Activated CD4-positive, alpha-beta memory T cell treated with anti-CD3 and anti-CD28 coated beads for 36 hours (primary cell): ENCODE measurements at regions not wholly inside any gene's neighbourhood (a gene's known extent, or its start where the extent isn't known, plus 50 kb on each side); places are given as distances from the start of the nearest gene placed in this dataset.
"Not testable (repeated sequence)": the region's sequence is repeated elsewhere in the genome, so short reads cannot be mapped to it uniquely, and the experiment has no call there.

Experiments used
- CTCF ChIA-PET: fragments of 350-600 bp; sonication (Branson Sonifier 250); formaldehyde crosslinking; loops from one replicate; lab custom pipeline; 2021; ENCODE audit warnings: antibody characterized with exemption, inconsistent platforms; lab: Charles Lee
- POLR2A ChIA-PET: fragments of 350-600 bp; sonication (Branson Sonifier 250); formaldehyde crosslinking; loops from one replicate; lab custom pipeline; 2021; ENCODE audit warnings: antibody characterized with exemption; lab: Charles Lee
- DNase-seq: peaks from one replicate; pipeline ENCODE4 v3.0.0-alpha.2; 2020
- H3K27ac Mint-ChIP-seq: one replicate; pipeline ENCODE4 v1.8.0; 2021; ENCODE audit warnings: mixed read lengths
- H3K27me3 Mint-ChIP-seq: one replicate; pipeline ENCODE4 v1.8.0; 2021; ENCODE audit warnings: mixed read lengths
- H3K36me3 Mint-ChIP-seq: one replicate; pipeline ENCODE4 v1.8.0; 2021; ENCODE audit warnings: mixed read lengths
- H3K4me1 Mint-ChIP-seq: one replicate; pipeline ENCODE4 v1.8.0; 2021; ENCODE audit warnings: low read depth, mixed read lengths
- H3K4me3 Mint-ChIP-seq: one replicate; pipeline ENCODE4 v1.8.0; 2021; ENCODE audit warnings: mild to moderate bottlenecking, mixed read lengths
- H3K9me3 Mint-ChIP-seq: one replicate; pipeline ENCODE4 v1.8.0; 2021; ENCODE audit warnings: mixed read lengths
- intact Hi-C: fragments of 100-400 bp; cut with micrococcal nuclease; formaldehyde crosslinking; loops from one replicate; pipeline ENCODE4 v1.15.1; 2023

DNA sequence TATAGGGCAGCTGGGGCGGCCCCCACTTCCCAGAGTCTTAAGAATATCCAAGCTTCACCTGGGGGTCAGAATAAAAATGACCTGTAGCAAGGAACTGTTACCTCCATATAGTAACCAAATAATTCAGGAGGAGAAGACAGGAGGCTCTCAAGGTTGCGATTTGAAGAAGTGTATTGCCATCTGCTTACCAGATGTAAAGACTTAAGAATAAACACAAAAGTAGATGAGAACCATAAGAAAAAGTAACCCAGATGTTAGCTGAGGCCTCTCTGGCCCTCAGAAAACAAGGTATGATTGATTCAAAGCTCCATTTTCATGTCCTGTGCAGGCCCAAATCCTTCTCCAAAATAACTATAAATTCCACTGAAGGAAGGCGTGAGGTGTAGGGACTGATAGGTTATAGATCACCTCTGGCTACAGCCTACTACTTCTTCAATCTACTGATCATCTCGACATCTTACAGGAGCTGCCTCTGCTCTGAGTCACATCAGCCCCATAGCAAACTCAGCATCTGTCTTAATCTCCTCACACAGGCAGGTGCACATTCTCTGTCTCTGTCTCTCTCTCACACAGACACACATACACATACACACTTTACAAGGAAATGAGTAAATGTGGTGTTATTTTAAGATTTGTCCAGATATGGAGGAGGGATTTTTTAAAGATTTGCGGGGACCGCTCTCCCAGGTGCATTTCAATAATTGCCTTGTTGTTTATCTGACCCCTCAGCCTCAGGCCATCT, 193.9 kb upstream of the EDNRA start:
- intact Hi-C loops, result no loop called here
- Mint-ChIP-seq H3K4me1 (no peaks in the 10 kb centered on the region), H3K27me3 (no peaks in the 10 kb centered on the region), H3K4me3 (no peak overlapping the region), H3K9me3 (no peaks in the 10 kb centered on the region), H3K27ac (no peak overlapping the region), H3K36me3 (no peaks in the 10 kb centered on the region)
- no peak for DNase-seq
- CTCF ChIA-PET, result no interaction called here
- POLR2A ChIA-PET, result no interaction called here

DNA sequence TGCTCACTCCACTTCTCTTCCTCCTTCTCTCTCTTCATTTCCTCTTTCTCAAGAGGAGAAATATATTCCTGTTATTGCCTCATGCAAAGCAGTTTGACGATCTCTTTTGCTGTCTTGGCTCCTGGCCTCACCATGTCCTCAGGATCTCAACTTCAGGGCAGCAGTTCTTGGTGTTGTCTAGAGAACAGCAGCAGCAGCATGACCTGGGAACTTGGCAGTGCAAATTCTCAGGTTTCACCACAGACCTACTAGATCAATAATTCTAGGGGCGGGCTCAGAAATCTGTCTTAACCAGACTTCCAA, 193.4 kb upstream of the EDNRA start:
- Mint-ChIP-seq H3K27me3 (no peaks in the 10 kb centered on the region), H3K4me3 (no peak overlapping the region), H3K27ac (no peak overlapping the region), H3K9me3 (no peaks in the 10 kb centered on the region), H3K4me1 (no peaks in the 10 kb centered on the region), H3K36me3 (no peaks in the 10 kb centered on the region)
- ChIA-PET POLR2A (no interaction called here), CTCF (no interaction called here)
- DNase-seq, result no peak
- intact Hi-C loops, result no loop called here

DNA sequence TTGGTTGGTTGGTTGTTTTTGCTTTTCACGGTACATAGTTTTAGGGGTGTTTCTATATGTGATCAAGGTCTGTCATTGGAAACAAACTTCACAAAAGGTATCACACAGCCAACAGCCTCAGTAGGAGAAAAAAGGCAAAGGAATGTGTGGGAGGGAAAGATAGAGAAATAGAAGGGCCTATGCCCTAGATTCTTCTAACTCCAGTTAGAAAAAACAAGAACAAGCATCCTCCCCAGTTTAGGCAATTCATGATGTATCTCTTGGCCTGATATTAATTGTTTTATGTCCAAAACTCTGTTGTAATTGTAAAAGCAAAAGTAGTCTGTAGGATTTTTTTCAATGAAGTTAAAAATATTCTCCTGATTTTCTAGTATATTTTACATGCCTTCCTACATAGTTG, 192.4 kb upstream of the EDNRA start:
- DNase-seq, result no peak
- intact Hi-C loops, result no loop called here
- POLR2A ChIA-PET, result no interaction called here
- no peaks in the 10 kb centered on the region for H3K36me3 Mint-ChIP-seq
- H3K9me3 Mint-ChIP-seq, result no peaks in the 10 kb centered on the region
- no peak overlapping the region for H3K4me3 Mint-ChIP-seq
- no peaks in the 10 kb centered on the region for H3K27me3 Mint-ChIP-seq
- CTCF ChIA-PET, result no interaction called here
- no peak overlapping the region for H3K27ac Mint-ChIP-seq
- H3K4me1 Mint-ChIP-seq, result no peaks in the 10 kb centered on the region

DNA sequence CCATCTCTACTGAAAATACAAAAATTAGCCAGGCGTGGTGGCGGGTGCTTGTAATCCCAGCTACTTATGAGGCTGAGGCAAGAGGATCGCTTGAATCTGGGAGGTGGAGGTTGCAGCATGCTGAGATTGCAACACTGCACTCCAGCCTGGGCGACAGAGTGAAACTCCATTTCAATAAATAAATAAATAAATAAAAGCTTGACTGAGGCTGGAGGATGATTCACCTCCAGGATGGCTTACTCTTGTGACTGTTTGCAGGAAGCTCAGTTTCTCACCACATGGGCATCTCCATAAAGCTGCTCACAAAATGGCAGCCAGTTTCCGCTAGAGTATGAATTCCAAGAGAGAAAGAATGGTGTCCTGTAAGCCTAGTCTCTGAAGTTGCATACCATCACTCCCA, 191.7 kb upstream of the EDNRA start:
- Mint-ChIP-seq H3K27ac (no peak overlapping the region), H3K4me3 (no peak overlapping the region), H3K36me3 (no peaks in the 10 kb centered on the region), H3K27me3 (no peaks in the 10 kb centered on the region), H3K9me3 (no peaks in the 10 kb centered on the region), H3K4me1 (no peaks in the 10 kb centered on the region)
- intact Hi-C loops, result no loop called here
- POLR2A ChIA-PET, result no interaction called here
- no peak for DNase-seq
- CTCF ChIA-PET, result interaction anchor here (0.7 kb wide), 1 partner anchor 280 kb away, joined by 3 read pairs; no protein-coding TSS in a partner anchor

DNA sequence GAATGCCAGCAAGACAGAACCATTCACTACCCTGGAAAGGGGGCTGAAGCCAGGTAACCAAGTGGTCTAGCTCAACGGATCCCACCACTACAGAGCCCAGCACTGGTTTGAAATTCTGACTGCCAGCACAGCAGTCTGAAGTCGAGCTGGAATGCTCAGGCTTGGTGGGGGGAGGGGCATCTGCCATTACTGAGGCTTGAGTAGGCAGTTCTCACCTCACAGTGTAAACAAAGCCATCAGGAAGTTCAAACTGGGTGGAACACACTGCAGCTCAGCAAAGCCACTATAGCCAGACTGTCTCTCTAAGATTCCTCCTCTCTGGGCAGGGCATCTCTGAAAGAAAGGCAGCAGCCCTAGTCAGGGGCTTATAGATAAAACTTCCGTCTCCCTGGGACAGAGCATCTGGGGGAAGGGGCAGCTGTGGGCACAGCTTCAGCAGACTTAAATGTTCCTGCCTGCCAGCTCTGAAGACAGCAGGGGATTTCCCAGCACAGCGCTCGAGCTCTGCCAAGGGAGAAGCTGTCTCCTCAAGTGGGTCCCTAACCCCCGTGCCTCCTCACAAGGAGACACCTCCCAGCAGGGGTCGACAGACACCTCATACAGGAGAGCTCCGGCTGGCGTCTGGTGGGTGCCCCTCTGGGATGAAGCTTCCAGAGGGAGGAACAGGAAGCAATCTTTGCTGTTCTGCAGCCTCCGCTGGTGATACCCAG, 188.1 kb upstream of the EDNRA start:
- H3K4me3 Mint-ChIP-seq, CTCF ChIA-PET, DNase-seq, H3K36me3 Mint-ChIP-seq, H3K4me1 Mint-ChIP-seq, POLR2A ChIA-PET, intact Hi-C loops, H3K27me3 Mint-ChIP-seq, H3K27ac Mint-ChIP-seq: not testable (repeated sequence)
- H3K9me3 Mint-ChIP-seq, result peaks cover 13% of the 10 kb centered on the region

DNA sequence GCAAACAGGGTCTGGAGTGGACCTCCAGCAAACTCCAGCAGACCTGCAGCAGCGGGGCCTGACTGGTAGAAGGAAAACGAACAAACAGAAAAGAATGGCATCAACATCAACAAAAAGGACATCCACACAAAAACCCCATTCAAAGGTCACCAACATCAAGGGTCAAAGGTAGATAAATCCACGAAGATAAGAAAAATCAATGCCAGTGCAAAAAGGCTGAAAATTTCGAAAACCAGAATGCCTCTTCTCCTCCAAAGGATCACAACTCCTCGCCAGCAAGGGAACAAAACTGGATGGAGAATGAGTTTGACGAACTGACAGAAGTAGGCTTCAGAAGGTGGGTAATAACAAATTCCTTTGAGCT, 187.6 kb upstream of the EDNRA start:
- POLR2A ChIA-PET, H3K4me3 Mint-ChIP-seq, H3K27ac Mint-ChIP-seq, DNase-seq, CTCF ChIA-PET, H3K4me1 Mint-ChIP-seq, H3K27me3 Mint-ChIP-seq, intact Hi-C loops, H3K36me3 Mint-ChIP-seq: not testable (repeated sequence)
- H3K9me3 Mint-ChIP-seq, result peaks cover 13% of the 10 kb centered on the region

DNA sequence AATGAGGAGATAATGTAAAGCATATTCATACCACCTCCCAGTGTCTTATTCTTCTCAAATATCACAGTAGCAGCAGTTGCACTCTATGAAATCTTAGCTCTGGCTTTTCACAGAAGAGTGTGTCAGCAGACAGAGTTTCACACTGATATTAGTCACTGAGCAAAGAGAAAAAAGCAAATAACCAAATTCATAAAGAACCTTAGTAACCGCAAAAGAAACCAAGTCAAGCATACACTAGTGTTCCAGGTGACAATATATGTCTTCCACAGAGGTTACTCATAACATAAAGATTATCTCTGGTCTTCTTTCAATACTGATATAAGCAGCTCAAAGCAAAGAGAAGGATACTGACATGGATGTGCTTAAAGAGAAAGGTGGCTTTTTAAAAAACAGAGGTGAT, 181.7 kb upstream of the EDNRA start:
- CTCF ChIA-PET, result no interaction called here
- Mint-ChIP-seq H3K4me3 (no peak overlapping the region), H3K36me3 (no peaks in the 10 kb centered on the region), H3K27ac (no peak overlapping the region), H3K9me3 (peaks cover 13% of the 10 kb centered on the region), H3K27me3 (no peaks in the 10 kb centered on the region), H3K4me1 (no peaks in the 10 kb centered on the region)
- intact Hi-C loops, result no loop called here
- POLR2A ChIA-PET, result no interaction called here
- DNase-seq, result no peak

DNA sequence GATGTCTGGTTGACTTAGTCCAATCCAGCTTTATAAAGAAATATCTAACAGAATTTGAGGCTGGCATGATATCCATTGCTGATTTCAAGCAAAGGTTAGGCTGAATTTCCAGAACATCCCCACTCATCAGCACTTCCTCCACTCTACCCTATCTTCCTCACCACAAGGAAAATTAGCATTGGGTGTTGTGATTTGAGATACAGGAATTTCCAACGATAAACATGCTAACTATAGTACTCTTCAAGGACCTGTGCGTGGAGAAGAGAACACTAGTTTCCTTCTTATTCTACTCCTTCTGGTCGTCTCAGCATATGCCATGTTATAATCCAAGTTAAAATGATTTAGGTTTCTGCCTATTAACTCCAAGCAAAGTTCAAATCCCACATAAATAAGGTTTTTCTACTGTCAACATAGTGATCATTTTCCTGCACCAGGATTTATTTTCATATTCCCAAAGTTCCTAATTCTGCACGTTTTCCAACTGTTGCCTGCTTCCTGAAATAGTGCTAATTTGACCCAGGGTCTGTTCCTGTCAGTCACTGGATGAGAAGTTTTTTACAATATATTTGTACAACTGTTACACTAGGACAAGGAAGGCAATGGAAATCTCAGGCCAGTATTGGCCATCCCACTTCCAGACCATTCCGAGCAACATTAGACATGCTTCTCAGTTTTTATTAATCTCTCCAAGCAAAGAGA, 177.6 kb upstream of the EDNRA start:
- Mint-ChIP-seq H3K4me1 (no peaks in the 10 kb centered on the region), H3K9me3 (no peaks in the 10 kb centered on the region), H3K27ac (no peak overlapping the region), H3K36me3 (no peaks in the 10 kb centered on the region), H3K4me3 (no peak overlapping the region), H3K27me3 (no peaks in the 10 kb centered on the region)
- intact Hi-C loops, result no loop called here
- CTCF ChIA-PET, result no interaction called here
- DNase-seq, result no peak
- POLR2A ChIA-PET, result no interaction called here

DNA sequence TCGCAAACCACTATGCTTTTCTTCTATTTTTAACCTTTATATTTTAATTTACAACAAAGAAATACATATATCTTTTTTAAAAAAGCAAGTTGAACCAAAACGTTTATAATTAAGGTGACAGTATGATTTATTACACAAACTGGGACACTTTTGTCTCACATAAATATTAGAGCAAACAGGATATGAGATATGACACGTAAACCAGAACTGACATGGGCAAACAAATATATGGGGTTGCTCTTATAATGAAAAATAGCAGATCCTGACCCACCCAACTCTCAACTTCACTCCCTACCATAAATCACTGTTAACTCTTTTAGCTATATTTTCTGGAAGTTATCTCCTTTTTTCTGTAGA, 177.0 kb upstream of the EDNRA start:
- no peaks in the 10 kb centered on the region for H3K36me3 Mint-ChIP-seq
- intact Hi-C loops, result no loop called here
- ChIA-PET POLR2A (no interaction called here), CTCF (no interaction called here)
- H3K4me3 Mint-ChIP-seq, result no peak overlapping the region
- no peaks in the 10 kb centered on the region for H3K4me1 Mint-ChIP-seq
- no peaks in the 10 kb centered on the region for H3K9me3 Mint-ChIP-seq
- no peak for DNase-seq
- no peak overlapping the region for H3K27ac Mint-ChIP-seq
- no peaks in the 10 kb centered on the region for H3K27me3 Mint-ChIP-seq

DNA sequence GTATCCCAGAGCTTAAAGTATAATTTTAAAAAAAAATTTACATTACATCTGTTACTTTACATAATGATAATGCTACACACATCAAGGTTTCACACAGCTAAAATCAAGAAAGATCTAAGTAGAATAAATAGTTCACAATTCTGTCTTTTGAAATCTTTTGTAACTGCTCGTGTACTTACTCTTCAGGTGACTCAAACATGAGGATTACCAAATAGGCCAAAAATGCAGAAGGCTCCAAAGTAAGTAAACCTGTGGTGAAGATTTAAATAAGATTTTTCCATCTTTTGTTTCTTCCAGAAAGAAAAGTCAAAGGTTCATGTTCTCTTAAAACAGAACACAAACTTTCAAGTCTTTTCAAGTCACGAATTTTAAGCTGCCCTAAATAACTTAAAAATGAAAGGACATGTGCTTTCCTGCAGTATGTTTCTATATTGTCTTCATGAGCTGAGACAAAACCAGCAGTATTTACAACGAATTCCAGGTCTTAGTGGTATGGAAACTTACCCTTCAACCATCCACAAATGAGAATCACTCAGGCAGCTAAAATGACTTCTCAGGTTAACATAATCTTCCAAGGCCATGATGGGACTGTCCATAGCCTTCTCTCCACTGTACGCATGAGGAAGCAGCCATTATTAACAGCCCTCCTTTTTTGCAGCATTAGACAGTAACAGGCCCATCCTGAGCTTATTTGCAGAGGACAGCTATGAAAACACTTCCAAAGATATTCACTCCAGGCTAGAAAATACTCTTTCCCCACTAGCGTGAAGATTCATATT, 172.8 kb upstream of the EDNRA start:
- H3K4me1 Mint-ChIP-seq, result no peaks in the 10 kb centered on the region
- H3K27me3 Mint-ChIP-seq, result no peaks in the 10 kb centered on the region
- no peaks in the 10 kb centered on the region for H3K9me3 Mint-ChIP-seq
- no peaks in the 10 kb centered on the region for H3K36me3 Mint-ChIP-seq
- DNase-seq, result no peak
- ChIA-PET POLR2A (no interaction called here), CTCF (no interaction called here)
- intact Hi-C loops, result no loop called here
- H3K27ac Mint-ChIP-seq, result no peak overlapping the region
- H3K4me3 Mint-ChIP-seq, result no peak overlapping the region

DNA sequence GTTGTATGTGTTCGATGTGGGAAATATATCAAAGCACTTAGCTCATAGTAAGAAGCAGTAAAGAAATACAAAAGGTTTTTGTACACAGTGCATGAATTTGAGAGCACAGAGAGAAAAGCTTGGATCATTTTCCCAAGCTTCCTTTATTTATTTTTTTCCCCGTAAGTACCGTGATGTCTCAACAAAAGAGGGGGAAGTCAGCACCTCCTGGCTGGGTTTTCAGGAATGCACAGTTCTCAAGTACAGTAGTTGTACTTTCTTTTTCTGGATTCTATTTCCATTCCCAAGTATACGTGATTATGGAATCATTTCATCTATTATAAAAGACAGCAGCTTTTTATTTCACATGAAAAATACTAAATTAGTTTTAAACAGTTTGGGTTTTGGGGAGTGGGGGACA, 171.5 kb upstream of the EDNRA start:
- ChIA-PET POLR2A (no interaction called here), CTCF (no interaction called here)
- Mint-ChIP-seq H3K27ac (no peak overlapping the region), H3K4me1 (no peaks in the 10 kb centered on the region), H3K36me3 (no peaks in the 10 kb centered on the region), H3K9me3 (no peaks in the 10 kb centered on the region), H3K27me3 (no peaks in the 10 kb centered on the region), H3K4me3 (no peak overlapping the region)
- DNase-seq, result no peak
- intact Hi-C loops, result no loop called here

DNA sequence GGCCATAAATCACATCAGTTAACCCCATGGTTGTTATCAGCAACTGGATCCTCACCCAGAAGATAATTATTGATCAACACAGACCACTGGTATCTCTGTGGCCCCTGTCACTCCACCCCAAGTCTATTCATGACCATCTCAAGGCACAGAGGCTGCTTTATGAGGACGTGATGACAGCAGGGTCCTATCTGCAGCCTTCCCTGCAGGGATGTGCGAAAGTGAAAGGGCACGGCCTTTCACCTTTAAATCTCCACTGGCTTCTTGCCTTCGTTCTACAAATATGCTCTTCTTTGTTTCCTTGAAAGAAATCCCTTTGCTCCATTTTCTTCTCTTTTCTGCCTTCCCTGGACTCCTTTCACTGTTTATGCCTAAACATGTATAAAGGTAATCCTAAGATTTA, 170.6 kb upstream of the EDNRA start:
- H3K4me1 Mint-ChIP-seq, result no peaks in the 10 kb centered on the region
- H3K36me3 Mint-ChIP-seq, result no peaks in the 10 kb centered on the region
- no peaks in the 10 kb centered on the region for H3K9me3 Mint-ChIP-seq
- H3K4me3 Mint-ChIP-seq, result no peak overlapping the region
- intact Hi-C loops, result no loop called here
- no peak overlapping the region for H3K27ac Mint-ChIP-seq
- no peaks in the 10 kb centered on the region for H3K27me3 Mint-ChIP-seq
- CTCF ChIA-PET, result no interaction called here
- no peak for DNase-seq
- POLR2A ChIA-PET, result no interaction called here
